ENCODE measurements at regions not wholly inside any gene's neighbourhood (a gene's known extent, or its start where the extent isn't known, plus 50 kb on each side); places are given as distances from the start of the nearest gene placed in this dataset.

GRCh38 chr14:100674897-100675619 lies 51.6 kb upstream of the DLK1 start:
- FAIRE-seq, result no peak

- FAIRE-seq, result no peak
Observed at GRCh38 chr14:100675699-100676684, 50.7 kb upstream of the DLK1 start.

Measured in TTC549 (cell line).